Pulmonary artery endothelial cell (primary cell): ENCODE measurements at regions not wholly inside any gene's neighbourhood (a gene's known extent, or its start where the extent isn't known, plus 50 kb on each side); places are given as distances from the start of the nearest gene placed in this dataset.
"Not testable (repeated sequence)": the region's sequence is repeated elsewhere in the genome, so short reads cannot be mapped to it uniquely, and the experiment has no call there.

ENCODE experiments used
- DNase-seq: peaks from one replicate; pipeline ENCODE4 v3.0.0-alpha.2; 2011; ENCODE audit warnings: low read depth, low spot score

GRCh38 chr2:66632882-66633281 lies 198.0 kb downstream of the MEIS1 start:
- DNase-seq = not testable (repeated sequence)

- DNase-seq = no peak
These were observed 198.7 kb downstream of the MEIS1 start for GRCh38 chr2:66633631-66634030.

- DNase-seq = no peak
These were observed 199.9 kb downstream of the MEIS1 start for GRCh38 chr2:66634784-66635183.

DNA sequence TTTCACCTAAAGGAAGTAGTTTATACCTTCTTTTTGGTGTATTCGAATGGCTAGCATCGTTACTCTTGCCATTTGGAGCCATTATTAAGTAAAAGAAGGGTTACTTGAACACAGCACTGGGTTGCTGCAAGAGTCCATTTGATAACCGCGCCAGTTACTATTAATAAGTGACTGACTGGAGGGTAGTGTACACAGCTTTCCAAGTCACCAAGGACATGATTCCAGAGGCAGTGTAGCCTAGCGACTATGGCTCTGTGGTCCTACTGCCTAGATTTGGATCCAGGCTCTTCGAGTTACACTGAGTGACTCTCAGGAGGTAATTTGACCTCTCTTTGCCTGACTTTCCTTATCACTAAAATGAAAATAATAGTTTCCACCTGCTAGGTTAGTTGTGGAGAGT lies 206.8 kb downstream of the MEIS1 start:
- no peak for DNase-seq

DNA sequence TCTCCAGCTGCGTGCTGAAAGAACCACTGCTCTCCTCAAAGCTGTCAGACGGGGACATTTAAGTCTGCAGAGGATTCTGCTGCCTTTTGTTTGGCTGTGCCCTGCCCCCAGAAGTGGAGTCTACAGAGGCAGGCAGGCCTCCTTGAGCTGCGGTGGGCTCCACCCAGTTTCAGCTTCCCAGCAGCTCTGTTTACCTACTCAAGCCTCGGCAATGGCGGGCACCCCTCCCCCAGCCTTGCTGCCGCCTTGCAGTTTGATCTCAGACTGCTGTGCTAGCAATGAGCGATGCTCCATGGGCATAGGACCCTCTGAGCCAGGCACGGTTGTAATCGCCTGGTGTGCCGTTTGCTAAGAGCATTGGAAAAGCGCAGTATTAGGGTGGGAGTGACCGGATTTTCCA lies 213.2 kb downstream of the MEIS1 start:
- not testable (repeated sequence) for DNase-seq

DNA sequence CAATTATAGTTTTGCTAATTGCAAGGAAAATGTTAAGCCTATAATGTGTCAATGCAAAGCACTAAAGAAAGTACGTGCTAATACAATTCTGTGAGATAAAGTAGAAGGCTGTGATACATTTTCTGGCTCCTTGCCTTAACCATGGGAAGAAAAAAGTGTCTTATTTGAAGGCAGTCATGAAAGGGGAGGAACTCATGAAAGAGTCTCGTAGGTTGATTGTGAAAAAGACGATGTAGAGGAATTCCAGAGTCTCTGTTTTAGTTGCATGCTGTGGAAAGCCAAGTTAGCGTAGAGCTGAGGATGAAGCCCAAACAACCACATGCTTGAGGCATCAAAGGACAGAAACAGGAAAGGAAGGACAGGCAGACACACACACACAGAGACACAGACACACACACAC lies 214.1 kb downstream of the MEIS1 start:
- DNase-seq = no peak

- DNase-seq = no peak
These were observed 216.4 kb downstream of the MEIS1 start for GRCh38 chr2:66651295-66651694.

DNA sequence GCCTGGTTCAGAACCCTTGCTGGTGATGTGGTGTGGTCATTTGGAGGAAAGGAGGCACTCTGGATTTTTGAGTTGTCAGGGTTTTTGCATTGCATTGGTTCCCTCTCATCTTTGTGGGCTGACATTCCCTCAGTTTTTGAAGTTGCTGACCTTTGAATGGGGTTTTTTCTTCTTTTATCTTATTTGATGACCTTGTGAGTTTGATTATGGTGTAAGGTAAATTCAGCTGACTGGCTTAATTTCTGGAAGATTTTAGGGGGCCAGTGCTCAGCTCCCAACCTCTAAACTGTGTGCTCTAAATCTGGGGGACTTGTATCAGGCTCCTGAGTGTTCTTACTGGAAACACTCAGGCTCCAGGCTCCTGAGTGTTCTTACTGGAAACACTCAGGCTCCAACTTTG lies 225.9 kb downstream of the MEIS1 start:
- DNase-seq = no peak

DNA sequence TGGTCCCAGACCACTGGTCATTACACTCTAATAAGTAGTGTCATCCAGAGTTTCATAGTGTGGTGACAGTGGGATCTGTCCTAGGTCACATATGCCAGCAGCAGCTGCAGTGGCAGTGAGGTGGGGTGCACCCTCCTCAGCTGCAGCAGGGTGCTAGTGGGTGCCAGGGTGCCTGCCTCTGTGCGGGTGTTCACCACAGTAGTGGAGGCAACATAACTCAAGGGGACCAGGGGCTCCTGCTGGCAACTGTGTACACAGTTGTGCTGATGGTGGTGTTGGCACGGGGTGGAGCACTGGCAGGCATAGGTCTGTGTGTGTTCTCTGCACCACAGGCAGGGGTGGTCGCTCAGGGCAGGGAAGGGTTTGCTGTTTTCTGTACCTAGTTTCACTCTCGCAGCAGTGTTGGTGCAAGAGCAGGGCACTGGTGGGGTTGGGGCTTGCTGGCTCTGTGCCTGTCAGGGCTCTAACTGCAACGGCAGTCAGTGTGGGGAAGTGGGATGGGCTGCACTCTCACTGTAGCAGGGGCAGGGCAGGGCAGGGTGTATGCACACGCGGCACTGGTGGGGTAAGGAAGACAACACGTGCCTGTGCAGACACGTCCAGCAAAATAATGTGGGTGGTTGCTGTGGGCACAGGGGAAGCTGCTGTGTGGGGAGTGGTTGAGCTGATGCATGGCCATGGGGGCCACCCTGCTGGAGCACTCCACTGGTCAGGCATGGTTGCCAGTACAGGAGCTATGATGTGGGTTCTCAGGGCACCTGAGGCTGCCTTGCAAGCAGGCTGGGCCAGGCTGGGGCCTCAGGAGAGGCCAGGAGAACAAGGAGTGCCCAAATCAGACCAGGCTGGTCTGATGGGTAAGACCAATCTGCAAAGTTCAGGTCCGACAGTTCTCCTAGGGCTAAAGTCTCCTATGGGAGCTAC lies 226.6 kb downstream of the MEIS1 start:
- no peak for DNase-seq

- no peak for DNase-seq
These were observed 230.4 kb downstream of the MEIS1 start for GRCh38 chr2:66665124-66665984.

GRCh38 chr2:66667301-66667700 lies 232.4 kb downstream of the MEIS1 start:
- no peak for DNase-seq

GRCh38 chr2:66673286-66673685 lies 238.4 kb downstream of the MEIS1 start:
- no peak for DNase-seq

DNA sequence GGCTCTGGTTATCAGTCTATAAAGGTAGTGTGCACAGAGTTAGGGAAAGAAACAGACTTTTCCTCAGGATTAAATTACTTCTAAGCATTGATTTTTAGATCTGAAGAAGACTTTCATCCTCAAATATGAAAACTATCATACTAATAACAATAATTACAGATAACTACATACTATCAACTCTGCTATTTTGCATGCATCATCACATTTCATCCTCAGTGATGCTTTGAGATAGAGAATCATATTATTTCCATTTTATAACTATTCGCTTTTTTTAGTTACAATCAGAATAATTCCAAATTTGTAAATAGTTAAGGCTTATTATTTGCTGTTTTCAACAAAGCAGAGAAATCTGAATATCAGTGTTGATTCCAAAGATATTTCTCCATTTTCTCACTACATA lies 239.2 kb downstream of the MEIS1 start:
- no peak for DNase-seq

GRCh38 chr2:66675591-66675990 lies 240.7 kb downstream of the MEIS1 start:
- DNase-seq = no peak

- DNase-seq = no peak
These were observed 244.5 kb downstream of the MEIS1 start for GRCh38 chr2:66679442-66679841.

DNA sequence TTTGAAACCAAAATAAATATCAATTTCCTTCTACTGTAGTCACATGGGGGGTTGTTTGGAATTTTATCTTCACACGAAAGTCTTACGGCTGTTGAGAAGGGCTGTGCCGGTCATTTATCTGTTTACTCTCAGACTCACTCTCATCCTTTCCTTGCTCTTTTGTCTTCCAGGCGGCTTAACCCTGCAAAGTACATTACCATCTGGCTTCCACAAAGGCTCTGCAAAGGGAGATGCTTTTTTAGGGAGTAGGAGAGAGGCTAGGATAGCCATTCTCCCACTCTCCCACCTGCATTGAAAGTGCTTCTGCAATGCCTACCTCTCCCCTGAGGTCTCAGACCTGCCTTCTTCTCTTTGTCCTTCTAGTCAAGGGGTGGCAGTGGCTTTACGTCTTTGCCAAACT lies 247.6 kb downstream of the MEIS1 start:
- DNase-seq = no peak

DNA sequence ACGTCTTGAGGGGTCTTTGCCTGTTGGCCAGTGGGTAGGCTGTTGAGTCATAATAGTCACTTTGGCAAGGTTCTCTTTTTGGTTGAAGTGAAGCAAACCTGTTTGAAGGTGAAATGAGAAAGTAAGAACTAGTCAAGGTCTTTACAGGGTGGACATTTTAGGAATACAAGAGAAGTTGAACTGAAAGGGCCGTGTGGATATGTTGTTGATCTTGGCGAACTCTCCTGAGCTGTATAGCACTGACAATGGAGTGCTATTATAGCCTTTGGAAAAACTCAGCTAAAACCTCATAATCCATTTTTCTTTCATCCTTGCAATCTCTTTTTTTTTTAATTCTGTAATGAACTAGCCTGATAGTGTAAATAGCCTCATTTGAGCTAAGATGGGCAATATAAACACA lies 248.1 kb downstream of the MEIS1 start:
- DNase-seq = no peak

DNA sequence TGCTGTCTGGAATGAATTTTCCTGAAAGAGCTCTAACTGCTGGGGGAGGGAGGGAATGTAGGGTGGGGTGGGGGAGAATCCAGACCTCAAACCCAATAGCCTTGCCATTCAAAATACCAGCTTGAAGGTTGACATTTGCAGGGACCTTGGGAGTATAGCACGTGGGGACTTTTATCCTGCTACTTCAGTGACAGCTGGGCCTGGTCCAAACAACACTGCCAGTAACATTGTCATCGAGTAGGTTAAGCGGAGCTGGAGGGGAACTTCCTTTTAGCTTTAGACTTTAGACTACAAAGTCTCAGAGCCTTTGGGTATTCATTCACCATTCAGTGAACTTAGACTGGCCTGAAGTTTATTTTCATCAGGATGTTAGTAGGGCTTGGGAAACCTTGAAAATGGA lies 248.7 kb downstream of the MEIS1 start:
- no peak for DNase-seq

- no peak for DNase-seq
These were observed 249.4 kb downstream of the MEIS1 start for GRCh38 chr2:66684289-66684688.

DNA sequence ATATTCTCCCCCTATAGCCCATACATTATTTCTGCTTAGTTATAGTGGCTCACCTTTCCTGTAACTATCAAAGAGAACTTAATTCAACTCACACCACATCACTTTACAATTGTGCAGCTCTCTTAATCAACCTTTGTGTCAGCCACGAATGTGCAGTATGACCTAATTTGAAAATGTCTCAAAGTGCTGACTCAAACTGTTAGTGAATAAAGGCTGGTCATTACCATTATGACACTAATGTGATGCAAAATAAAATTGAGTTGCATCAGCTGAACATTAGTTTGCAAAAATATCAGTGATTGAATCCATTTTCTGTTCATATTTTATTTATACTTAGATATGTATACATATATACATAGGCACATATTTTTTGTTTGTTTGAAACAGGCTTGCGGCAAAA lies 251.8 kb downstream of the MEIS1 start:
- DNase-seq = no peak

DNA sequence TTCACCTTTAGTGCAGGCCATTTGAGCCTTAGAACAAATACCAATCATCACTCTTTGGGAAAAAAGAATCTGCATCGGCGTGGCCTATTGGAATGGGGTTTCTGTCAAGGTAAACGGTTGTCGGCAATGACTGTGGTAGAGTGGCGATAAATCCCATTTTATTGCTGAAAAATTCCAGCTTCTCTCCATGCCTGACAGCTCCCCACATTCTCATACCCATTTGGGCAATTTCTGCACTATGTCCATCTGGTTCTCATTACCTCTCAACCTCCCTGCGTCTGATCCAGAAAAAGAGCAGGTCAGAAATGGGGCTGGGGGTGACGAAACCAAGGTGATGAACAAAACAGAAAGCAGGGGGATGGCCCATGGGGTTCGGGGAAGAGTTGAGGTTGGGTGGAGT lies 254.0 kb downstream of the MEIS1 start:
- no peak for DNase-seq

DNA sequence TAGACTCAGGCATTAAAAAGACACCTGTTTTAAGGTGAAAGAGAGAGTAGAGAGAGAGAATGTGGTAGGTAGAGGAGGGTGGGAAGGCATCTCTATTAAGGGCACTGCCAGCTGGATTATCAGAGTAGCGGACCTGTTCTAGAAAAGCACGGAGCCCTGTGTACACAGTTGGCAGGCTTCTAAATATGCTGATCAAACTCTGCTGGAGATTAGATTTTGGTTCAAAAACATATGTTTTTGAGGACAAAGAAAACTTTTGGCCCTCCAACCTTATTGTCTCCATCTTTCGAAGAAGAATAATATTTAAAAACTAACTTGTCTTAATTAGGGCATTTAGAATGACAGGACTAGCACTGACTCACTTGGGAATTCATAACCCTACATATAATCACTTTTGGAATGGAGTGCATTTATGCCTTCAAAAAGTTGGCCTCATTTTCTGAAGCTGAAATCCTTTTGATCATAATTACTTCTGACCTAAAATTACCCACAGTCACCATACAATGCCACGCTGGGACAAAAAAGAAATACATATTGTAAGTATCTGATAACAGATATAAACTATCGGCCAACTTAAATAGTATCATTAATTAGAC lies 254.6 kb downstream of the MEIS1 start:
- no peak for DNase-seq
